ENCODE measurements at regions not wholly inside any gene's neighbourhood (a gene's known extent, or its start where the extent isn't known, plus 50 kb on each side); places are given as distances from the start of the nearest gene placed in this dataset.
"Not testable (repeated sequence)": the region's sequence is repeated elsewhere in the genome, so short reads cannot be mapped to it uniquely, and the experiment has no call there.

GRCh38 chr13:103618151-103618550 is 551.9 kb upstream of the SLC10A2 start:
- no peak for DNase-seq

- no peak for DNase-seq
Observed at GRCh38 chr13:103615771-103616170, 549.6 kb upstream of the SLC10A2 start.

GRCh38 chr13:103614761-103615160 is 548.5 kb upstream of the SLC10A2 start:
- DNase-seq: no peak

- DNase-seq: no peak
Observed at GRCh38 chr13:103607995-103608394, 541.8 kb upstream of the SLC10A2 start.

- no peak for DNase-seq
Observed at GRCh38 chr13:103605546-103606326, 539.5 kb upstream of the SLC10A2 start.

- not testable (repeated sequence) for DNase-seq
Observed at GRCh38 chr13:103599870-103600269, 533.7 kb upstream of the SLC10A2 start.

- DNase-seq: no peak
Observed at GRCh38 chr13:103598671-103599070, 532.5 kb upstream of the SLC10A2 start.

- DNase-seq: no peak
Observed at GRCh38 chr13:103573446-103573845, 507.2 kb upstream of the SLC10A2 start.

GRCh38 chr13:103568314-103568713 is 502.1 kb upstream of the SLC10A2 start:
- DNase-seq: no peak

- no peak for DNase-seq
Observed at GRCh38 chr13:103557878-103558277, 491.7 kb upstream of the SLC10A2 start.

GRCh38 chr13:103556681-103557080 is 490.5 kb upstream of the SLC10A2 start:
- DNase-seq: no peak

GRCh38 chr13:103547914-103548313 is 481.7 kb upstream of the SLC10A2 start:
- no peak for DNase-seq

GRCh38 chr13:103546271-103546670 is 480.1 kb upstream of the SLC10A2 start:
- DNase-seq: no peak

- DNase-seq: no peak
Observed at GRCh38 chr13:103542648-103543047, 476.4 kb upstream of the SLC10A2 start.

- no peak for DNase-seq
Observed at GRCh38 chr13:103540382-103540765, 474.2 kb upstream of the SLC10A2 start.

GRCh38 chr13:103539721-103540381 is 473.6 kb upstream of the SLC10A2 start:
- no peak for DNase-seq

GRCh38 chr13:103539265-103539664 is 473.0 kb upstream of the SLC10A2 start:
- no peak for DNase-seq

- no peak for DNase-seq
Observed at GRCh38 chr13:103537616-103538015, 471.4 kb upstream of the SLC10A2 start.

GRCh38 chr13:103531278-103531677 is 465.1 kb upstream of the SLC10A2 start:
- DNase-seq: no peak

GRCh38 chr13:103528437-103528836 is 462.2 kb upstream of the SLC10A2 start:
- no peak for DNase-seq

GRCh38 chr13:103525530-103525929 is 459.3 kb upstream of the SLC10A2 start:
- no peak for DNase-seq

GRCh38 chr13:103523858-103524257 is 457.6 kb upstream of the SLC10A2 start:
- no peak for DNase-seq

- no peak for DNase-seq
Observed at GRCh38 chr13:103521532-103521931, 455.3 kb upstream of the SLC10A2 start.

- DNase-seq: no peak
Observed at GRCh38 chr13:103517768-103518102, 451.5 kb upstream of the SLC10A2 start.

Data from activated naive CD4-positive, alpha-beta T cell treated with anti-CD3 and anti-CD28 coated beads, Interleukin-2, amount 50 U/mL, for 16 hours (primary cell).